ENCODE measurements at regions not wholly inside any gene's neighbourhood (a gene's known extent, or its start where the extent isn't known, plus 50 kb on each side); places are given as distances from the start of the nearest gene placed in this dataset.

DNA sequence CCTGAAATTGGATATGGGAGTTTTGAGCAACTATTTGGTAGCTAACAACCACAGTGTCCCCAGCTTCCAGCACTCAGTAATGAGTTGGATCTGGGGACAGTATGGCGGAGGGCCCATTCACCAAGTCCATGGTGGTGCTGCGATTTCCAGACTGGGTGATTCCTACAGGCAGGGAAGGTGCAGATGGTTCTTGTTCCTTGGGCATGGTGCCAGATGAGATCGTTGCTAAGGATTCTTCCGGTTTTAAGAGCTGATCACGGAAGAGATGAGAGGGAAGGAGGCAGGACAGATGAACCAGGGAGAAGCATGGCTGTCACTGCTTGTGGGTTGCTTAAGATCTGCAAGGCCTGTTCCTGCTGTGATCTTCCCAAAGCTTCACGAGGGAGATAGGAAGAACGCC lies 380.3 kb downstream of the TCERG1L start:
- Histone ChIP-seq H3K27me3 (replicated peaks; ENCODE audit: control insufficient read depth, insufficient read depth, low read length) (no peaks in the 10 kb centered on the region), H3K4me3 (replicated peaks; ENCODE audit: low read depth, low read length) (no peak overlapping the region), H3K36me3 (ENCODE audit: control insufficient read depth, insufficient read depth, low read length) (no peaks in the 10 kb centered on the region)
- DNase-seq (ENCODE audit: extremely low read depth, insufficient read length) = no peak
- TF ChIP-seq, protein P1, sequence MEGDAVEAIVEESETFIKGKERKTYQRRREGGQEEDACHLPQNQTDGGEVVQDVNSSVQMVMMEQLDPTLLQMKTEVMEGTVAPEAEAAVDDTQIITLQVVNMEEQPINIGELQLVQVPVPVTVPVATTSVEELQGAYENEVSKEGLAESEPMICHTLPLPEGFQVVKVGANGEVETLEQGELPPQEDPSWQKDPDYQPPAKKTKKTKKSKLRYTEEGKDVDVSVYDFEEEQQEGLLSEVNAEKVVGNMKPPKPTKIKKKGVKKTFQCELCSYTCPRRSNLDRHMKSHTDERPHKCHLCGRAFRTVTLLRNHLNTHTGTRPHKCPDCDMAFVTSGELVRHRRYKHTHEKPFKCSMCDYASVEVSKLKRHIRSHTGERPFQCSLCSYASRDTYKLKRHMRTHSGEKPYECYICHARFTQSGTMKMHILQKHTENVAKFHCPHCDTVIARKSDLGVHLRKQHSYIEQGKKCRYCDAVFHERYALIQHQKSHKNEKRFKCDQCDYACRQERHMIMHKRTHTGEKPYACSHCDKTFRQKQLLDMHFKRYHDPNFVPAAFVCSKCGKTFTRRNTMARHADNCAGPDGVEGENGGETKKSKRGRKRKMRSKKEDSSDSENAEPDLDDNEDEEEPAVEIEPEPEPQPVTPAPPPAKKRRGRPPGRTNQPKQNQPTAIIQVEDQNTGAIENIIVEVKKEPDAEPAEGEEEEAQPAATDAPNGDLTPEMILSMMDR (IDR thresholded peaks at IDR 0.05; ENCODE audit: insufficient read depth, low read length, poor library complexity, severe bottlenecking) = no peak

- no peaks in the 10 kb centered on the region for H3K27me3 ChIP-seq (replicated peaks; ENCODE audit: control insufficient read depth, insufficient read depth, low read length)
- TF ChIP-seq, protein P1 (IDR thresholded peaks at IDR 0.05; ENCODE audit: insufficient read depth, low read length, poor library complexity, severe bottlenecking) = no peak
- H3K36me3 ChIP-seq (ENCODE audit: control insufficient read depth, insufficient read depth, low read length) = no peaks in the 10 kb centered on the region
- no peak for DNase-seq (ENCODE audit: extremely low read depth, insufficient read length)
- H3K4me3 ChIP-seq (replicated peaks; ENCODE audit: low read depth, low read length) = no peak overlapping the region
These were observed 379.1 kb downstream of the TCERG1L start for GRCh38 chr10:130932326-130933007.

GRCh38 chr10:130933008-130933390 lies 378.5 kb downstream of the TCERG1L start:
- DNase-seq (ENCODE audit: extremely low read depth, insufficient read length) = no peak
- no peaks in the 10 kb centered on the region for H3K36me3 ChIP-seq (ENCODE audit: control insufficient read depth, insufficient read depth, low read length)
- no peaks in the 10 kb centered on the region for H3K27me3 ChIP-seq (replicated peaks; ENCODE audit: control insufficient read depth, insufficient read depth, low read length)
- TF ChIP-seq, protein P1 (IDR thresholded peaks at IDR 0.05; ENCODE audit: insufficient read depth, low read length, poor library complexity, severe bottlenecking) = no peak
- H3K4me3 ChIP-seq (replicated peaks; ENCODE audit: low read depth, low read length) = no peak overlapping the region

GRCh38 chr10:130934293-130935127 lies 377.0 kb downstream of the TCERG1L start:
- H3K36me3 ChIP-seq (ENCODE audit: control insufficient read depth, insufficient read depth, low read length) = no peaks in the 10 kb centered on the region
- no peak for DNase-seq (ENCODE audit: extremely low read depth, insufficient read length)
- H3K4me3 ChIP-seq (replicated peaks; ENCODE audit: low read depth, low read length) = no peak overlapping the region
- TF ChIP-seq, protein P1 (IDR thresholded peaks at IDR 0.05; ENCODE audit: insufficient read depth, low read length, poor library complexity, severe bottlenecking) = no peak
- H3K27me3 ChIP-seq (replicated peaks; ENCODE audit: control insufficient read depth, insufficient read depth, low read length) = no peaks in the 10 kb centered on the region

GRCh38 chr10:130935128-130935439 lies 376.4 kb downstream of the TCERG1L start:
- no peaks in the 10 kb centered on the region for H3K27me3 ChIP-seq (replicated peaks; ENCODE audit: control insufficient read depth, insufficient read depth, low read length)
- TF ChIP-seq, protein P1 (IDR thresholded peaks at IDR 0.05; ENCODE audit: insufficient read depth, low read length, poor library complexity, severe bottlenecking) = no peak
- H3K4me3 ChIP-seq (replicated peaks; ENCODE audit: low read depth, low read length) = no peak overlapping the region
- no peaks in the 10 kb centered on the region for H3K36me3 ChIP-seq (ENCODE audit: control insufficient read depth, insufficient read depth, low read length)
- DNase-seq (ENCODE audit: extremely low read depth, insufficient read length) = no peak
